Endothelial cell of umbilical vein (primary cell): ENCODE measurements at regions not wholly inside any gene's neighbourhood (a gene's known extent, or its start where the extent isn't known, plus 50 kb on each side); places are given as distances from the start of the nearest gene placed in this dataset.

ENCODE experiments used
- BruUV-seq: library from RNA; stranded (reverse); fragments of 400-500 nt; replicated peaks from 2 replicates; lab custom pipeline; 2021; lab: Mats Ljungman, UMichigan
- CTCF ChIA-PET: fragments of 300-600, 350-600 bp; sonication (Branson Sonifier 250); formaldehyde crosslinking; loops from one replicate; lab custom pipeline; 2021; ENCODE audit warnings: antibody characterized with exemption, inconsistent platforms; lab: Charles Lee
- POLR2A ChIA-PET: fragments of 300-600, 350-600 bp; sonication (Branson Sonifier 250); formaldehyde crosslinking; loops from one replicate; lab custom pipeline; 2021; ENCODE audit warnings: antibody characterized with exemption, inconsistent platforms; lab: Charles Lee
- DNase-seq: peaks from one replicate; pipeline ENCODE4 v3.0.0-alpha.2; 2011; ENCODE audit warnings: low read depth, low spot score
- FAIRE-seq: peaks from 2 replicates; lab custom pipeline; 2011; peaks lifted over from hg19 to GRCh38; lab: Jason Lieb, UNC
- H2AFZ ChIP-seq: 2 replicates; pipeline ENCODE4 v1.6.0; 2012; ENCODE audit warnings: low read depth, low read length, control low read depth, inconsistent platforms
- H3K27ac ChIP-seq: 2 replicates; pipeline ENCODE4 v1.5.1; 2011; ENCODE audit warnings: low read depth, mild to moderate bottlenecking, control low read depth, low read length, moderate library complexity; ENCODE audit not compliant: insufficient read depth
- H3K27me3 ChIP-seq, 2 experiments: 2 replicates each; pipeline versions ENCODE4 v1.6.0 to v1.6.1; 2011; ENCODE audit warnings: low read length in 2 of 2, mixed read lengths in 1 of 2; ENCODE audit not compliant: control insufficient read depth in 2 of 2, insufficient read depth in 2 of 2
- H3K36me3 ChIP-seq, 2 experiments: 2 replicates in 1 of 2; 3 replicates in 1 of 2; pipeline ENCODE4 v1.5.1; 2011; ENCODE audit warnings: low read length in 2 of 2, mild to moderate bottlenecking in 1 of 2, moderate library complexity in 1 of 2; ENCODE audit not compliant: control insufficient read depth in 2 of 2, insufficient read depth in 2 of 2; ENCODE audit errors: extremely low read depth in 1 of 2
- H3K4me1 ChIP-seq: 3 replicates; pipeline ENCODE4 v1.5.1; 2011; ENCODE audit warnings: mild to moderate bottlenecking, low read length; ENCODE audit not compliant: control insufficient read depth, insufficient read depth; ENCODE audit errors: extremely low read depth
- H3K4me2 ChIP-seq: 2 replicates; pipeline ENCODE4 v1.6.1; 2011; ENCODE audit warnings: low read length, control low read depth, mixed read lengths; ENCODE audit not compliant: insufficient read depth
- H3K4me3 ChIP-seq, 3 experiments: fragments of 200-600 bp in 1 of 3; sonication (generic), shearing (Covaris generic) in 1 of 3; replicated peaks in 1 of 3; 2 replicates each; pipeline ENCODE4 v1.5.1; 2011 to 2016; ENCODE audit warnings: control low read depth in 3 of 3, low read length in 3 of 3, mild to moderate bottlenecking in 2 of 3, inconsistent platforms in 1 of 3, low read depth in 1 of 3, moderate library complexity in 1 of 3; ENCODE audit not compliant: insufficient read depth in 1 of 3
- H3K79me2 ChIP-seq: 2 replicates; pipeline ENCODE4 v1.6.0; 2012; ENCODE audit warnings: low read length, inconsistent platforms; ENCODE audit not compliant: control insufficient read depth, insufficient read depth
- H3K9ac ChIP-seq: replicated peaks from 2 replicates; pipeline ENCODE3; 2011; ENCODE audit warnings: low read length, control low read depth; ENCODE audit not compliant: insufficient read depth; ENCODE audit errors: extremely low read depth
- H3K9me1 ChIP-seq: replicated peaks from 3 replicates; pipeline ENCODE4 v1.6.0; 2011; ENCODE audit warnings: mild to moderate bottlenecking, low read length; ENCODE audit not compliant: control insufficient read depth, insufficient read depth; ENCODE audit errors: extremely low read depth
- H3K9me3 ChIP-seq: replicated peaks from 2 replicates; pipeline ENCODE4 v1.5.1; 2012; ENCODE audit warnings: low read length, inconsistent platforms; ENCODE audit not compliant: control insufficient read depth, insufficient read depth
- H4K20me1 ChIP-seq: replicated peaks from 2 replicates; pipeline ENCODE3; 2011; ENCODE audit warnings: mild to moderate bottlenecking, low read length; ENCODE audit not compliant: control insufficient read depth, insufficient read depth; ENCODE audit errors: extremely low read depth
- CTCF ChIP-seq, 2 donors: IDR thresholded peaks; 1 replicate in 1 of 2; 2 replicates in 1 of 2; pipeline ENCODE4 v1.5.1; 2011; ENCODE audit warnings: low read length in 2 of 2, mild to moderate bottlenecking in 2 of 2, moderate library complexity in 2 of 2, control low read depth in 1 of 2, inconsistent platforms in 1 of 2, low read depth in 1 of 2; ENCODE audit not compliant: insufficient read depth in 1 of 2; ENCODE audit errors: extremely low read depth in 1 of 2
- EZH2 ChIP-seq: IDR thresholded peaks from 2 replicates; pipeline ENCODE4 v1.6.1; 2012; ENCODE audit warnings: borderline replicate concordance, low read depth, mild to moderate bottlenecking, moderate library complexity, low read length, inconsistent platforms; ENCODE audit not compliant: severe bottlenecking
- FOS ChIP-seq: IDR thresholded peaks from 2 replicates; pipeline ENCODE4 v1.6.1; 2011; ENCODE audit warnings: mild to moderate bottlenecking, low read length, moderate library complexity, borderline replicate concordance; ENCODE audit not compliant: insufficient read depth
- GATA2 ChIP-seq: IDR thresholded peaks from 2 replicates; pipeline ENCODE4 v1.7.0; 2011; ENCODE audit warnings: low read depth, mild to moderate bottlenecking, moderate library complexity, mixed read lengths, low read length; ENCODE audit not compliant: insufficient read length, insufficient read depth
- JUN ChIP-seq: IDR thresholded peaks from 2 replicates; pipeline ENCODE4 v1.6.1; 2011; ENCODE audit warnings: borderline replicate concordance, low read depth; ENCODE audit not compliant: insufficient read length, insufficient read depth
- MYC ChIP-seq: IDR thresholded peaks from one replicate; pipeline ENCODE4 v1.6.1; 2011; ENCODE audit warnings: mild to moderate bottlenecking, low read depth, low read length
- POLR2A ChIP-seq: IDR thresholded peaks from 2 replicates; pipeline ENCODE4 v1.6.1; 2012; ENCODE audit warnings: low read depth, mild to moderate bottlenecking, control low read depth, low read length
- POLR2AphosphoS5 ChIP-seq: IDR thresholded peaks from 2 replicates; pipeline ENCODE4 v1.6.1; 2012; ENCODE audit warnings: low read depth, mild to moderate bottlenecking, control low read depth, low read length, moderate library complexity; ENCODE audit not compliant: insufficient read depth
- dilution Hi-C: fragments of 300-500 bp; cut with MboI; formaldehyde crosslinking; loops from one replicate; pipeline ENCODE4 v1.15.0; 2019; ENCODE audit warnings: low sequenced_read_pairs; ENCODE audit not compliant: extremely low pct_ligation_motif_present
- intact Hi-C: fragments of 100-400 bp; cut with micrococcal nuclease; formaldehyde crosslinking; loops from one replicate; pipeline ENCODE4 v1.10.0; 2022
- TF ChIP-seq, protein P1 (sequence below): IDR thresholded peaks from 2 replicates; pipeline ENCODE4 v1.6.1; 2011; ENCODE audit not compliant: insufficient read depth, insufficient read length

DNA sequence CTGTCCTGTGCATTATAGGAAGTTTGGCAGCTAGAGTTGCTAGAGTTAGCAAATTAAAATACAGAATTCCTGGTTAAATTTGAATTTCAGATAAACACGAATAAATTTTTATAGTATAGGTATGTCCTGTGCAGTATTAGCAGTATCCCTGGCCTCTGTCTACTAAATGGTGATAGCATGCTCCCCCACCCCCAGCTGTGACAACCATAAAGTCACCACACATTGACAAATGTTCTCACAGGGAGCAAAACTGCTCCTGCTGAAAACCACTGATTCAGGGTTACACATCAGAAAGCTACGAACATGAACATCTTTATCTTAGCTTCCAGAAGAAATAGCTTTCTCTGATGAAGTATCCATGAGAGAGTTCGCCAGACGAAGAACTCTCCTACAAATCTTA lies 91.8 kb upstream of the CCDC112 start:
- no peaks in the 10 kb centered on the region for H3K79me2 ChIP-seq
- BruUV-seq, result no TSS peak
- H4K20me1 ChIP-seq, result no peaks in the 10 kb centered on the region
- no peaks in the 10 kb centered on the region for H3K9me1 ChIP-seq
- H3K27ac ChIP-seq, result no peak overlapping the region
- no peak overlapping the region for H2AFZ ChIP-seq
- H3K9ac ChIP-seq, result no peak overlapping the region
- ChIA-PET CTCF (no interaction called here), POLR2A (no interaction called here)
- H3K4me3 ChIP-seq, result no peak overlapping the region
- no peak for FAIRE-seq
- no peaks in the 10 kb centered on the region for H3K9me3 ChIP-seq
- TF ChIP-seq, protein P1, sequence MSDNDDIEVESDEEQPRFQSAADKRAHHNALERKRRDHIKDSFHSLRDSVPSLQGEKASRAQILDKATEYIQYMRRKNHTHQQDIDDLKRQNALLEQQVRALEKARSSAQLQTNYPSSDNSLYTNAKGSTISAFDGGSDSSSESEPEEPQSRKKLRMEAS, result no peak
- TF ChIP-seq GATA2 (no peak), JUN (no peak), FOS (no peak), MYC (no peak), POLR2A (no peak), POLR2AphosphoS5 (no peak), EZH2 (no peak), CTCF (IDR thresholded peaks at IDR 0.05; ENCODE audit: extremely low read depth in 1 of 2, insufficient read depth in 1 of 2, low read depth in 1 of 2, low read length in 2 of 2) (no peak)
- no peak overlapping the region for H3K4me2 ChIP-seq
- intact Hi-C loops, result no loop called here
- dilution Hi-C loops, result no loop called here
- no peaks in the 10 kb centered on the region for H3K4me1 ChIP-seq
- no peaks in the 10 kb centered on the region for H3K27me3 ChIP-seq
- DNase-seq, result no peak
- H3K36me3 ChIP-seq, result no peaks in the 10 kb centered on the region
